CD4-positive, alpha-beta T cell (primary cell): ENCODE measurements at regions not wholly inside any gene's neighbourhood (a gene's known extent, or its start where the extent isn't known, plus 50 kb on each side); places are given as distances from the start of the nearest gene placed in this dataset.

Experiments
- ATAC-seq: fragments of 200-7000 bp; cut with Tn5 transposase; one replicate; pipeline ENCODE4 v1.10.0; 2022; ENCODE audit warnings: mild to moderate bottlenecking; ENCODE audit not compliant: poor library complexity
- CTCF ChIA-PET: fragments of 350-600 bp; sonication (Branson Sonifier 250); formaldehyde crosslinking; loops from one replicate; lab custom pipeline; 2021; ENCODE audit warnings: antibody characterized with exemption, inconsistent platforms; lab: Charles Lee
- POLR2A ChIA-PET: fragments of 350-600 bp; sonication (Branson Sonifier 250); formaldehyde crosslinking; loops from one replicate; lab custom pipeline; 2021; ENCODE audit warnings: antibody characterized with exemption, inconsistent platforms; lab: Charles Lee
- DNase-seq, 14 experiments: peaks; one replicate each; pipeline ENCODE4 v3.0.0-alpha.2; 2013 to 2020; ENCODE audit warnings: mixed read lengths in 2 of 14
- H3K27ac ChIP-seq, 2 donors: one replicate each; pipeline versions ENCODE4 v1.5.1 to v1.7.0; 2013; ENCODE audit warnings: low read length in 2 of 2, low read depth in 1 of 2, mild to moderate bottlenecking in 1 of 2
- H3K27me3 ChIP-seq, 2 experiments: 1 replicate in 1 of 2; 2 replicates in 1 of 2; pipeline versions ENCODE4 v1.6.1 to v1.7.0; 2013; ENCODE audit warnings: low read length in 2 of 2, control low read depth in 1 of 2, mild to moderate bottlenecking in 1 of 2, moderate library complexity in 1 of 2; ENCODE audit not compliant: insufficient read depth in 2 of 2, control insufficient read depth in 1 of 2
- H3K36me3 ChIP-seq: one replicate; pipeline ENCODE4 v1.6.1; 2013; ENCODE audit warnings: low read length, control low read depth; ENCODE audit not compliant: insufficient read depth
- H3K4me1 ChIP-seq: one replicate; pipeline ENCODE4 v1.6.1; 2013; ENCODE audit warnings: low read length, control low read depth; ENCODE audit not compliant: insufficient read depth
- H3K4me3 ChIP-seq: one replicate; pipeline ENCODE4 v1.5.1; 2013; ENCODE audit warnings: mild to moderate bottlenecking, low read length, moderate library complexity
- H3K9me3 ChIP-seq, 2 experiments: 1 replicate in 1 of 2; 2 replicates in 1 of 2; pipeline versions ENCODE4 v1.6.1 to v1.7.0; 2013; ENCODE audit warnings: low read length in 2 of 2, mild to moderate bottlenecking in 2 of 2, control low read depth in 1 of 2, moderate library complexity in 1 of 2; ENCODE audit not compliant: control insufficient read depth in 1 of 2, insufficient read depth in 1 of 2
- H3K27ac Mint-ChIP-seq: one replicate; pipeline ENCODE4 v1.8.0; 2020; ENCODE audit warnings: mixed read lengths
- H3K27me3 Mint-ChIP-seq: one replicate; pipeline ENCODE4 v1.8.0; 2021; ENCODE audit warnings: mixed read lengths
- H3K36me3 Mint-ChIP-seq: one replicate; pipeline ENCODE4 v1.8.0; 2021; ENCODE audit warnings: low read depth, mixed read lengths
- H3K4me1 Mint-ChIP-seq: one replicate; pipeline ENCODE4 v1.8.0; 2021; ENCODE audit warnings: low read depth, mixed read lengths
- H3K4me3 Mint-ChIP-seq: one replicate; pipeline ENCODE4 v1.8.0; 2020; ENCODE audit warnings: mild to moderate bottlenecking, mixed read lengths
- H3K9me3 Mint-ChIP-seq: one replicate; pipeline ENCODE4 v1.8.0; 2020; ENCODE audit warnings: mixed read lengths
- CTCF ChIP-seq: fragments of 200-600 bp; IDR thresholded peaks from one replicate; pipeline ENCODE4 v1.8.0; 2022; ENCODE audit warnings: antibody characterized with exemption, mild to moderate bottlenecking
- intact Hi-C, 2 experiments: fragments of 100-400 bp; cut with DNase I in 1 of 2; cut with micrococcal nuclease in 1 of 2; formaldehyde crosslinking; loops; one replicate each; pipeline versions ENCODE4 v1.15.1 to v1.9.0; 2023 to 2025; cut with DNase I, micrococcal nuclease

DNA sequence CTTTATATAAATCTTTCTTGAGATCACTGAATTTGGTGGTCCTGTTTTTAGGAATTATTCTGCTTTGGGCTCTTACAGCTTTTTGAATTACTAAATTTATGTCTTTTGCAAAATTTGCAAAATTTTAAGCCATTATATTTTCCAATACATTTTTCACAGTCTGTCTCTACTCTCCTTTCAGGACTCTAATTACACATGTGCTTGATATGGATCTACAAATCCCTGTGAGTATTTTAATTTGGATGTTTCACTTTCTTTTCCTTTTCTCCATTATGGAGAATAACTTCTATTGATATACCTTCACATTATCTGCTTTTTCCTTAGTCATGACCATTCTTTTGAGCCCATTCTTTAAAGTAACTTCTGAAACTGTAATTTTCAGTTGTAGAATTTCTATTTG lies 315.4 kb downstream of the DCAF12L2 start:
- DNase-seq (no peak), ATAC-seq (no peak)
- H3K27ac ChIP-seq, result no peak overlapping the region
- H3K27me3 ChIP-seq, result no peaks in the 10 kb centered on the region
- no peak for TF ChIP-seq CTCF
- POLR2A ChIA-PET, result no interaction called here
- no peaks in the 10 kb centered on the region for H3K36me3 ChIP-seq
- H3K4me1 Mint-ChIP-seq, result no peaks in the 10 kb centered on the region
- intact Hi-C loops, result no loop called here
- H3K4me1 ChIP-seq, result no peaks in the 10 kb centered on the region
- no peak overlapping the region for H3K4me3 ChIP-seq
- no peak overlapping the region for H3K27ac Mint-ChIP-seq
- H3K9me3 ChIP-seq, result no peaks in the 10 kb centered on the region
- H3K36me3 Mint-ChIP-seq, result no peaks in the 10 kb centered on the region
- no peaks in the 10 kb centered on the region for H3K9me3 Mint-ChIP-seq
- no peak overlapping the region for H3K4me3 Mint-ChIP-seq
- CTCF ChIA-PET, result no interaction called here
- no peaks in the 10 kb centered on the region for H3K27me3 Mint-ChIP-seq

DNA sequence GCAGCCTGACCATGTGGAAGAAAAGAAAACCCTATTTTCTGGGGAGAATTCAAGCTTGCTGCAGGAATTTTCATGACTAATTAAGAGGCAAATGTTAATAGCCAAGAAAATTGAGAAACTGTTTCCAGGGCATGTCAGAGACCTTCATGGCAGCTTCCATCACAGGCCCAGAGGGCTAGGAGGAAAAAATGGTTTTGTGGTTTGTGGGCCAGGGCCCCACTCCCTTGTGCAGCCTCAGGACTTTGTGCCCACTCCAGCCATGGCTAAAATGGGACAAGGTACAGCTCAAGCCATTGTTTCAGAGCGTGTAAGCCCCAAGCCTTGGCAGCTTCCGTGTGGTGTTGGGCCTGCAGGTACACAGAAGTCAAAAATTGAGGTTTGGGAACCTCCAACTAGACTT lies 282.9 kb downstream of the DCAF12L2 start:
- intact Hi-C loops, result no loop called here
- no peaks in the 10 kb centered on the region for H3K27me3 ChIP-seq
- H3K4me3 ChIP-seq, result no peak overlapping the region
- H3K9me3 ChIP-seq, result peaks cover 0 to 7% of the 10 kb centered on the region in 2 experiments
- Mint-ChIP-seq H3K36me3 (no peaks in the 10 kb centered on the region), H3K27me3 (no peaks in the 10 kb centered on the region), H3K9me3 (no peaks in the 10 kb centered on the region), H3K4me3 (no peak overlapping the region), H3K27ac (no peak overlapping the region), H3K4me1 (no peaks in the 10 kb centered on the region)
- no peak for TF ChIP-seq CTCF
- POLR2A ChIA-PET, result no interaction called here
- CTCF ChIA-PET, result no interaction called here
- no peaks in the 10 kb centered on the region for H3K36me3 ChIP-seq
- no peaks in the 10 kb centered on the region for H3K4me1 ChIP-seq
- DNase-seq, result no peak
- ATAC-seq, result no peak
- H3K27ac ChIP-seq, result no peak overlapping the region

- Mint-ChIP-seq H3K4me3 (no peak overlapping the region), H3K27ac (no peak overlapping the region), H3K9me3 (peaks cover 6% of the 10 kb centered on the region), H3K36me3 (no peaks in the 10 kb centered on the region), H3K27me3 (no peaks in the 10 kb centered on the region), H3K4me1 (no peaks in the 10 kb centered on the region)
- ATAC-seq (no peak), DNase-seq (no peak)
- no peak overlapping the region for H3K27ac ChIP-seq
- no peak overlapping the region for H3K4me3 ChIP-seq
- intact Hi-C loops, result no loop called here
- H3K27me3 ChIP-seq, result no peaks in the 10 kb centered on the region
- ChIA-PET CTCF (no interaction called here), POLR2A (no interaction called here)
- no peaks in the 10 kb centered on the region for H3K36me3 ChIP-seq
- no peaks in the 10 kb centered on the region for H3K9me3 ChIP-seq
- no peak for TF ChIP-seq CTCF
- H3K4me1 ChIP-seq, result no peaks in the 10 kb centered on the region
These were observed 271.1 kb downstream of the DCAF12L2 start for GRCh38 chrX:125894947-125895346.
